HEK293 (cell line): ENCODE measurements at regions not wholly inside any gene's neighbourhood (a gene's known extent, or its start where the extent isn't known, plus 50 kb on each side); places are given as distances from the start of the nearest gene placed in this dataset.

Experiments
- CTCF ChIA-PET: fragments of 350-600 bp; formaldehyde crosslinking; extraction: SDS; loops from one replicate; lab custom pipeline; 2021; ENCODE audit warnings: antibody characterized with exemption; lab: Yijun Ruan, JAX
- POLR2A ChIA-PET: fragments of 300-600 bp; formaldehyde crosslinking; extraction: SDS; loops from one replicate; lab custom pipeline; 2020; ENCODE audit warnings: antibody characterized with exemption, inconsistent platforms; lab: Yijun Ruan, JAX
- H3K27ac ChIP-seq: fragments of 200-500 bp; sonication (Bioruptor generic); 2 replicates; pipeline ENCODE4 v1.5.1; 2014; ENCODE audit warnings: low read depth, low read length, control low read depth, inconsistent platforms; ENCODE audit errors: extremely low read depth
- H3K36me3 ChIP-seq, 2 experiments: fragments of 200-500 bp in 1 of 2; sonication (Bioruptor generic) in 1 of 2; 1 replicate in 1 of 2; 2 replicates in 1 of 2; pipeline ENCODE4 v1.5.1; 2014 to 2017; ENCODE audit warnings: inconsistent platforms in 2 of 2, low read length in 2 of 2; ENCODE audit not compliant: control insufficient read depth in 2 of 2, insufficient read depth in 1 of 2
- H3K4me1 ChIP-seq: fragments of 200-500 bp; sonication (Bioruptor generic); 2 replicates; pipeline ENCODE4 v1.5.1; 2014; ENCODE audit warnings: mild to moderate bottlenecking, low read length, inconsistent platforms; ENCODE audit not compliant: control insufficient read depth, insufficient read depth
- H3K4me3 ChIP-seq: 2 replicates; pipeline ENCODE4 v1.5.1; 2011; ENCODE audit warnings: low read depth, mild to moderate bottlenecking, control low read depth, low read length, moderate library complexity
- H3K9me3 ChIP-seq: fragments of 200-500 bp; sonication (Bioruptor generic); 2 replicates; pipeline ENCODE4 v1.5.1; 2014; ENCODE audit warnings: low read depth, low read length, inconsistent platforms; ENCODE audit not compliant: control insufficient read depth, insufficient read depth
- EGR2 ChIP-seq: fragments of 450-650 bp; formaldehyde crosslinking; IDR thresholded peaks from 2 replicates; pipeline ENCODE4 v1.5.1; 2016; ENCODE audit warnings: low read depth, missing biosample characterization, missing genetic modification characterization
- HOXA7 ChIP-seq: sonication (generic); formaldehyde crosslinking; IDR thresholded peaks from 2 replicates; pipeline ENCODE4 v1.8.1; 2022; ENCODE audit warnings: missing genetic modification reagents, borderline replicate concordance
- ZEB2 ChIP-seq: fragments of 450-650 bp; formaldehyde crosslinking; IDR thresholded peaks from 2 replicates; pipeline ENCODE4 v1.5.1; 2016; ENCODE audit warnings: missing biosample characterization, missing genetic modification characterization
- ZFP69B ChIP-seq: fragments of 450-650 bp; formaldehyde crosslinking; IDR thresholded peaks from 2 replicates; pipeline ENCODE4 v1.5.1; 2016; ENCODE audit warnings: missing biosample characterization, missing genetic modification characterization
- ZIC2 ChIP-seq: fragments of 450-650 bp; formaldehyde crosslinking; IDR thresholded peaks from 2 replicates; pipeline ENCODE4 v1.5.1; 2016; ENCODE audit warnings: missing biosample characterization, missing genetic modification characterization
- ZNF146 ChIP-seq: fragments of 450-650 bp; formaldehyde crosslinking; IDR thresholded peaks from 2 replicates; pipeline ENCODE4 v1.5.1; 2016; ENCODE audit warnings: missing biosample characterization, missing genetic modification characterization
- ZNF16 ChIP-seq: fragments of 450-650 bp; formaldehyde crosslinking; IDR thresholded peaks from 2 replicates; pipeline ENCODE4 v1.5.1; 2016; ENCODE audit warnings: low read depth, missing biosample characterization, missing genetic modification characterization
- ZNF2 ChIP-seq: fragments of 450-650 bp; formaldehyde crosslinking; IDR thresholded peaks from 2 replicates; pipeline ENCODE4 v1.5.1; 2016; ENCODE audit warnings: missing biosample characterization, missing genetic modification characterization
- ZNF202 ChIP-seq: fragments of 450-650 bp; formaldehyde crosslinking; IDR thresholded peaks from 2 replicates; pipeline ENCODE4 v1.5.1; 2016; ENCODE audit warnings: missing biosample characterization, missing genetic modification characterization, borderline replicate concordance
- ZNF324 ChIP-seq: fragments of 450-650 bp; formaldehyde crosslinking; IDR thresholded peaks from 2 replicates; pipeline ENCODE4 v1.5.1; 2016; ENCODE audit warnings: missing biosample characterization, missing genetic modification characterization
- ZNF341 ChIP-seq: fragments of 450-650 bp; formaldehyde crosslinking; IDR thresholded peaks from 2 replicates; pipeline ENCODE4; 2016; ENCODE audit warnings: low read depth, missing biosample characterization, missing genetic modification characterization
- ZNF416 ChIP-seq: fragments of 450-650 bp; formaldehyde crosslinking; IDR thresholded peaks from 2 replicates; pipeline ENCODE4 v1.5.1; 2016; ENCODE audit warnings: missing biosample characterization, missing genetic modification characterization
- ZNF426 ChIP-seq: fragments of 450-650 bp; formaldehyde crosslinking; IDR thresholded peaks from 2 replicates; pipeline ENCODE4 v1.5.1; 2017; ENCODE audit warnings: missing biosample characterization, missing genetic modification characterization, mild to moderate bottlenecking, inconsistent platforms, moderate library complexity
- ZNF433 ChIP-seq: fragments of 450-650 bp; formaldehyde crosslinking; IDR thresholded peaks from 2 replicates; pipeline ENCODE4 v1.5.1; 2016; ENCODE audit warnings: missing biosample characterization, missing genetic modification characterization, low read depth
- ZNF501 ChIP-seq: fragments of 450-650 bp; formaldehyde crosslinking; IDR thresholded peaks from 2 replicates; pipeline ENCODE4 v1.5.1; 2016; ENCODE audit warnings: missing biosample characterization, missing genetic modification characterization
- ZNF510 ChIP-seq: fragments of 450-650 bp; formaldehyde crosslinking; IDR thresholded peaks from 2 replicates; pipeline ENCODE4 v1.5.1; 2018; ENCODE audit warnings: mild to moderate bottlenecking, missing genetic modification characterization, missing biosample characterization; ENCODE audit not compliant: insufficient replicate concordance
- ZNF660 ChIP-seq: fragments of 450-650 bp; IDR thresholded peaks from 2 replicates; pipeline ENCODE4 v1.5.1; 2018; ENCODE audit warnings: missing biosample characterization, mild to moderate bottlenecking, missing genetic modification characterization
- ZNF677 ChIP-seq: fragments of 450-650 bp; IDR thresholded peaks from 2 replicates; pipeline ENCODE4 v1.5.0; 2018; ENCODE audit warnings: missing biosample characterization, mild to moderate bottlenecking, missing genetic modification characterization, moderate library complexity
- ZNF701 ChIP-seq: fragments of 450-650 bp; formaldehyde crosslinking; IDR thresholded peaks from 2 replicates; pipeline ENCODE4 v1.5.1; 2016; ENCODE audit warnings: missing biosample characterization, missing genetic modification characterization
- ZNF707 ChIP-seq: fragments of 450-650 bp; formaldehyde crosslinking; IDR thresholded peaks from 2 replicates; pipeline ENCODE4 v1.5.1; 2016; ENCODE audit warnings: missing biosample characterization, missing genetic modification characterization
- ZNF830 ChIP-seq: fragments of 450-650 bp; IDR thresholded peaks from 2 replicates; pipeline ENCODE4 v1.5.0; 2018; ENCODE audit warnings: missing biosample characterization, missing genetic modification characterization, low read depth, mild to moderate bottlenecking, moderate library complexity
- ZSCAN16 ChIP-seq: fragments of 450-650 bp; formaldehyde crosslinking; IDR thresholded peaks from 2 replicates; pipeline ENCODE4 v1.5.1; 2016; ENCODE audit warnings: missing biosample characterization, missing genetic modification characterization
- TF ChIP-seq, protein P1 (sequence below): fragments of 450-650 bp; formaldehyde crosslinking; IDR thresholded peaks from 2 replicates; pipeline ENCODE4 v1.5.1; 2016; ENCODE audit warnings: missing biosample characterization, missing genetic modification characterization
- TF ChIP-seq, protein P2 (sequence below): fragments of 450-650 bp; formaldehyde crosslinking; IDR thresholded peaks from 2 replicates; pipeline ENCODE4 v1.5.1; 2016; ENCODE audit warnings: missing biosample characterization, missing genetic modification characterization
- TF ChIP-seq, protein P3 (sequence below): fragments of 450-650 bp; formaldehyde crosslinking; IDR thresholded peaks from 2 replicates; pipeline ENCODE4 v1.5.1; 2017; ENCODE audit warnings: missing biosample characterization, missing genetic modification characterization
- TF ChIP-seq, protein P4 (sequence below): IDR thresholded peaks from 2 replicates; pipeline ENCODE4 v1.6.1; 2011; ENCODE audit warnings: mild to moderate bottlenecking, low read depth, low read length, borderline replicate concordance

DNA sequence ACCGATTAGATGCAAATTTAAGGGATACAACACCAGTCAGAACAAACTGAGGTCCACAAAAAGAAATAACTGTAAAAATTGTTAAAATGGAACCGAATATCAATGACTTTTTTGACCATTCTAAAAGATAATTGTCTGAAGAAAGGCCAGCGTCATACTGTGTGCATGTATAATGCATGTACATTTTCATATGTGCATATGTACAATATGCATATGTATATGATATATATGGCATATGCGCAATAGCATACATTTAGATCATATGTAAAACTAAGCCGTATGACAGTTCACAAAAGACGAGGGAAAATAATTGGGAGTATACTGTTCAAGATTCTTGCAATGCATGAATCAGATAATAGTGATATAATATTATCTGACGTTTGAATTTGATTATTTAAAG, 475.8 kb upstream of the TMEM132C start:
- no peaks in the 10 kb centered on the region for H3K9me3 ChIP-seq
- H3K27ac ChIP-seq = no peak overlapping the region
- H3K4me3 ChIP-seq = no peak overlapping the region
- TF ChIP-seq ZNF701 (tag by site-specific recombination) (no peak), ZNF677 (tag by site-specific recombination) (no peak), ZNF16 (tag by site-specific recombination) (no peak), ZNF2 (no peak), ZNF426 (tag by site-specific recombination) (no peak), ZNF660 (tag by site-specific recombination) (no peak), EGR2 (no peak), ZNF501 (tag by site-specific recombination) (no peak), ZNF324 (tag by site-specific recombination) (no peak), ZNF341 (tag by site-specific recombination) (no peak), ZFP69B (no peak), ZEB2 (no peak), ZNF707 (tag by site-specific recombination) (no peak), ZNF202 (tag by site-specific recombination) (no peak), ZNF830 (tag by site-specific recombination) (no peak), ZNF510 (tag by site-specific recombination) (no peak), ZSCAN16 (no peak)
- TF ChIP-seq, protein P1, sequence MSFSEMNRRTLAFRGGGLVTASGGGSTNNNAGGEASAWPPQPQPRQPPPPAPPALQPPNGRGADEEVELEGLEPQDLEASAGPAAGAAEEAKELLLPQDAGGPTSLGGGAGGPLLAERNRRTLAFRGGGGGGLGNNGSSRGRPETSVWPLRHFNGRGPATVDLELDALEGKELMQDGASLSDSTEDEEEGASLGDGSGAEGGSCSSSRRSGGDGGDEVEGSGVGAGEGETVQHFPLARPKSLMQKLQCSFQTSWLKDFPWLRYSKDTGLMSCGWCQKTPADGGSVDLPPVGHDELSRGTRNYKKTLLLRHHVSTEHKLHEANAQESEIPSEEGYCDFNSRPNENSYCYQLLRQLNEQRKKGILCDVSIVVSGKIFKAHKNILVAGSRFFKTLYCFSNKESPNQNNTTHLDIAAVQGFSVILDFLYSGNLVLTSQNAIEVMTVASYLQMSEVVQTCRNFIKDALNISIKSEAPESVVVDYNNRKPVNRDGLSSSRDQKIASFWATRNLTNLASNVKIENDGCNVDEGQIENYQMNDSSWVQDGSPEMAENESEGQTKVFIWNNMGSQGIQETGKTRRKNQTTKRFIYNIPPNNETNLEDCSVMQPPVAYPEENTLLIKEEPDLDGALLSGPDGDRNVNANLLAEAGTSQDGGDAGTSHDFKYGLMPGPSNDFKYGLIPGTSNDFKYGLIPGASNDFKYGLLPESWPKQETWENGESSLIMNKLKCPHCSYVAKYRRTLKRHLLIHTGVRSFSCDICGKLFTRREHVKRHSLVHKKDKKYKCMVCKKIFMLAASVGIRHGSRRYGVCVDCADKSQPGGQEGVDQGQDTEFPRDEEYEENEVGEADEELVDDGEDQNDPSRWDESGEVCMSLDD (tag by site-specific recombination) = no peak
- TF ChIP-seq, protein P2, sequence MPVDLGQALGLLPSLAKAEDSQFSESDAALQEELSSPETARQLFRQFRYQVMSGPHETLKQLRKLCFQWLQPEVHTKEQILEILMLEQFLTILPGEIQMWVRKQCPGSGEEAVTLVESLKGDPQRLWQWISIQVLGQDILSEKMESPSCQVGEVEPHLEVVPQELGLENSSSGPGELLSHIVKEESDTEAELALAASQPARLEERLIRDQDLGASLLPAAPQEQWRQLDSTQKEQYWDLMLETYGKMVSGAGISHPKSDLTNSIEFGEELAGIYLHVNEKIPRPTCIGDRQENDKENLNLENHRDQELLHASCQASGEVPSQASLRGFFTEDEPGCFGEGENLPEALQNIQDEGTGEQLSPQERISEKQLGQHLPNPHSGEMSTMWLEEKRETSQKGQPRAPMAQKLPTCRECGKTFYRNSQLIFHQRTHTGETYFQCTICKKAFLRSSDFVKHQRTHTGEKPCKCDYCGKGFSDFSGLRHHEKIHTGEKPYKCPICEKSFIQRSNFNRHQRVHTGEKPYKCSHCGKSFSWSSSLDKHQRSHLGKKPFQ (tag by site-specific recombination) = no peak
- POLR2A ChIA-PET = no interaction called here
- H3K4me1 ChIP-seq = no peaks in the 10 kb centered on the region
- CTCF ChIA-PET = no interaction called here
- no peaks in the 10 kb centered on the region for H3K36me3 ChIP-seq

DNA sequence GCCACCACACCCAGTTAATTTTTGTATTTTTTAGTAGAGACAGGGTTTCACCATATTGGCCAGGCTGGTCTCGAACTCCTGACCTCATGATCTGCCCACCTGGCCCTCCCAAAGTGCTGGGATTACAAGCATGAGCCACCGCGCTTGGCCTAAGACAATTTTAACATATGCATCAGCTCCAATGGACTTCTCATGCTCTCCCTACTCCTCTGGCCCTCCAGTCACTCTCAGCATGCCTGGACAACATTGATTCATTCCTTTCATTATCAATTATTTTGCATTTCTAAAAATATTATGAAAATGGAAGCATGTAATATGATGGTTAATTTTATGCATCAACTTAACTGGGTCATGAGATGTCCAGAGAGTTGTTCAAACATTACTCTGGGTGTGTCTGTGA, 469.1 kb upstream of the TMEM132C start:
- H3K27ac ChIP-seq = no peak overlapping the region
- ChIA-PET POLR2A (no interaction called here), CTCF (no interaction called here)
- H3K36me3 ChIP-seq = no peaks in the 10 kb centered on the region
- H3K9me3 ChIP-seq = no peaks in the 10 kb centered on the region
- TF ChIP-seq ZNF146 (tag by site-specific recombination) = no peak
- no peak for TF ChIP-seq ZNF426 (tag by site-specific recombination)
- TF ChIP-seq ZIC2 (tag by site-specific recombination) = no peak
- TF ChIP-seq ZNF416 = no peak
- TF ChIP-seq HOXA7 (CRISPR knock-in tag) = no peak
- TF ChIP-seq, protein P3, sequence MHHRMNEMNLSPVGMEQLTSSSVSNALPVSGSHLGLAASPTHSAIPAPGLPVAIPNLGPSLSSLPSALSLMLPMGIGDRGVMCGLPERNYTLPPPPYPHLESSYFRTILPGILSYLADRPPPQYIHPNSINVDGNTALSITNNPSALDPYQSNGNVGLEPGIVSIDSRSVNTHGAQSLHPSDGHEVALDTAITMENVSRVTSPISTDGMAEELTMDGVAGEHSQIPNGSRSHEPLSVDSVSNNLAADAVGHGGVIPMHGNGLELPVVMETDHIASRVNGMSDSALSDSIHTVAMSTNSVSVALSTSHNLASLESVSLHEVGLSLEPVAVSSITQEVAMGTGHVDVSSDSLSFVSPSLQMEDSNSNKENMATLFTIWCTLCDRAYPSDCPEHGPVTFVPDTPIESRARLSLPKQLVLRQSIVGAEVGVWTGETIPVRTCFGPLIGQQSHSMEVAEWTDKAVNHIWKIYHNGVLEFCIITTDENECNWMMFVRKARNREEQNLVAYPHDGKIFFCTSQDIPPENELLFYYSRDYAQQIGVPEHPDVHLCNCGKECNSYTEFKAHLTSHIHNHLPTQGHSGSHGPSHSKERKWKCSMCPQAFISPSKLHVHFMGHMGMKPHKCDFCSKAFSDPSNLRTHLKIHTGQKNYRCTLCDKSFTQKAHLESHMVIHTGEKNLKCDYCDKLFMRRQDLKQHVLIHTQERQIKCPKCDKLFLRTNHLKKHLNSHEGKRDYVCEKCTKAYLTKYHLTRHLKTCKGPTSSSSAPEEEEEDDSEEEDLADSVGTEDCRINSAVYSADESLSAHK (tag by site-specific recombination) = no peak
- TF ChIP-seq, protein P4, sequence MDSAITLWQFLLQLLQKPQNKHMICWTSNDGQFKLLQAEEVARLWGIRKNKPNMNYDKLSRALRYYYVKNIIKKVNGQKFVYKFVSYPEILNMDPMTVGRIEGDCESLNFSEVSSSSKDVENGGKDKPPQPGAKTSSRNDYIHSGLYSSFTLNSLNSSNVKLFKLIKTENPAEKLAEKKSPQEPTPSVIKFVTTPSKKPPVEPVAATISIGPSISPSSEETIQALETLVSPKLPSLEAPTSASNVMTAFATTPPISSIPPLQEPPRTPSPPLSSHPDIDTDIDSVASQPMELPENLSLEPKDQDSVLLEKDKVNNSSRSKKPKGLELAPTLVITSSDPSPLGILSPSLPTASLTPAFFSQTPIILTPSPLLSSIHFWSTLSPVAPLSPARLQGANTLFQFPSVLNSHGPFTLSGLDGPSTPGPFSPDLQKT = no peak
- TF ChIP-seq ZNF433 (tag by site-specific recombination) = no peak
- H3K4me1 ChIP-seq = no peaks in the 10 kb centered on the region
- no peak overlapping the region for H3K4me3 ChIP-seq
